ENCODE measurements at regions not wholly inside any gene's neighbourhood (a gene's known extent, or its start where the extent isn't known, plus 50 kb on each side); places are given as distances from the start of the nearest gene placed in this dataset.

DNA sequence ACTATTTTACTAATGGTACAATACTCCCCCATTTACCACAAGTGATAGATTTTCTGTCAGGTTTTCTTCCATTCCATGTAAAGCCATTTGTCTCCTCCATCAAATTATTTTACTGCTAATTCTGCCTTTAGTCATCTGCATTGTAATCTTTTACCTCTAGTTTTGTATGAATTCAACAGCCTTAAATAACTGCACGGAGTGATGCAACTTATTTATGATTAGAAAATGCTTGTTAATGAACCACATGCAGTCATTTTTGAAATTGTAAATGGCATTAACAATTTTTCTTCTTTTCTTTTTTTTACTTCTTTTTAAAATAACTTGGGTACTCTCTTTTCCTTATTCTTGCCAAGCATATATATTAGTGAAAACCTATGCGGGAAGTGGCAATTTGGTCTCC lies 71.5 kb downstream of the RESF1 start:
- H2BK120ac ChIP-seq (ENCODE audit: low read depth, low read length): no peak overlapping the region
- DNase-seq (no peak), ATAC-seq (ENCODE audit: low read depth) (no peak)
- BruUV-seq (replicated peaks): no TSS peak
- H4K20me1 ChIP-seq (ENCODE audit: insufficient read depth, low read length): no peaks in the 10 kb centered on the region
- H2AFZ ChIP-seq (replicated peaks; ENCODE audit: low read length, poor library complexity): no peak overlapping the region
- H3K9me3 ChIP-seq (ENCODE audit: control insufficient read depth, insufficient read depth, low read length): no peaks in the 10 kb centered on the region
- no peaks in the 10 kb centered on the region for H3K36me3 ChIP-seq (ENCODE audit: control insufficient read depth, insufficient read depth, low read length)
- no peak overlapping the region for H2BK15ac ChIP-seq (ENCODE audit: low read depth, low read length)
- ChIA-PET CTCF (no interaction called here), POLR2A (ENCODE audit: unreplicated experiment) (interaction anchor here (0.6 kb wide), 1 partner anchor 404 kb away, joined by 3 read pairs; no protein-coding TSS in a partner anchor)
- H3K4me3 ChIP-seq (ENCODE audit: insufficient read depth, low read depth, low read length): no peak overlapping the region
- H3K79me1 ChIP-seq (ENCODE audit: low read depth in 1 of 2, low read length in 2 of 2): no peaks in the 10 kb centered on the region
- no peaks in the 10 kb centered on the region for H3K4me1 ChIP-seq (ENCODE audit: control insufficient read depth, insufficient read depth, low read length)
- H3K9ac ChIP-seq (ENCODE audit: low read depth, low read length): no peak overlapping the region
- H4K5ac ChIP-seq (ENCODE audit: low read depth, low read length): no peak overlapping the region
- no peaks in the 10 kb centered on the region for H3K9me1 ChIP-seq (ENCODE audit: insufficient read depth, low read length)
- intact Hi-C loops (cut with micrococcal nuclease) (no loop called here), in situ Hi-C loops (cut with MboI; ENCODE audit: low sequenced_read_pairs) (no loop called here), dilution Hi-C loops (cut with HindIII; ENCODE audit: low sequenced_read_pairs, unreplicated experiment) (no loop called here)
- H2AK9ac ChIP-seq (replicated peaks; ENCODE audit: low read depth, low read length, poor library complexity): no peak overlapping the region
- TF ChIP-seq MAZ (IDR thresholded peaks at IDR 0.05; ENCODE audit: borderline replicate concordance, low read depth, low read length): no peak
- TF ChIP-seq CEBPB (IDR thresholded peaks at IDR 0.05; ENCODE audit: low read depth, low read length): no peak
- TF ChIP-seq NFE2L2 (IDR thresholded peaks at IDR 0.05; ENCODE audit: low read depth, low read length): no peak
- TF ChIP-seq MAFK (IDR thresholded peaks at IDR 0.05; ENCODE audit: low read depth, low read length): no peak
- no peak for TF ChIP-seq POLR2A (IDR thresholded peaks at IDR 0.05; ENCODE audit: low read depth, low read length)
- TF ChIP-seq MXI1 (IDR thresholded peaks at IDR 0.05; ENCODE audit: borderline replicate concordance, low read depth, low read length): no peak
- TF ChIP-seq, protein P1, sequence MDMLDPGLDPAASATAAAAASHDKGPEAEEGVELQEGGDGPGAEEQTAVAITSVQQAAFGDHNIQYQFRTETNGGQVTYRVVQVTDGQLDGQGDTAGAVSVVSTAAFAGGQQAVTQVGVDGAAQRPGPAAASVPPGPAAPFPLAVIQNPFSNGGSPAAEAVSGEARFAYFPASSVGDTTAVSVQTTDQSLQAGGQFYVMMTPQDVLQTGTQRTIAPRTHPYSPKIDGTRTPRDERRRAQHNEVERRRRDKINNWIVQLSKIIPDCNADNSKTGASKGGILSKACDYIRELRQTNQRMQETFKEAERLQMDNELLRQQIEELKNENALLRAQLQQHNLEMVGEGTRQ (IDR thresholded peaks at IDR 0.05; ENCODE audit: low read depth, low read length): no peak
- TF ChIP-seq CHD1 (IDR thresholded peaks at IDR 0.05; ENCODE audit: low read depth, low read length): no peak
- TF ChIP-seq, protein P2, sequence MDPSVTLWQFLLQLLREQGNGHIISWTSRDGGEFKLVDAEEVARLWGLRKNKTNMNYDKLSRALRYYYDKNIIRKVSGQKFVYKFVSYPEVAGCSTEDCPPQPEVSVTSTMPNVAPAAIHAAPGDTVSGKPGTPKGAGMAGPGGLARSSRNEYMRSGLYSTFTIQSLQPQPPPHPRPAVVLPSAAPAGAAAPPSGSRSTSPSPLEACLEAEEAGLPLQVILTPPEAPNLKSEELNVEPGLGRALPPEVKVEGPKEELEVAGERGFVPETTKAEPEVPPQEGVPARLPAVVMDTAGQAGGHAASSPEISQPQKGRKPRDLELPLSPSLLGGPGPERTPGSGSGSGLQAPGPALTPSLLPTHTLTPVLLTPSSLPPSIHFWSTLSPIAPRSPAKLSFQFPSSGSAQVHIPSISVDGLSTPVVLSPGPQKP (IDR thresholded peaks at IDR 0.05; ENCODE audit: borderline replicate concordance, low read depth, low read length): no peak
- TF ChIP-seq FOS (IDR thresholded peaks at IDR 0.05; ENCODE audit: low read depth, low read length): no peak
- no peak for TF ChIP-seq RFX5 (IDR thresholded peaks at IDR 0.05; ENCODE audit: low read depth, low read length)
- TF ChIP-seq SMC3 (IDR thresholded peaks at IDR 0.05; ENCODE audit: low read depth, low read length): no peak
- TF ChIP-seq, protein P3, sequence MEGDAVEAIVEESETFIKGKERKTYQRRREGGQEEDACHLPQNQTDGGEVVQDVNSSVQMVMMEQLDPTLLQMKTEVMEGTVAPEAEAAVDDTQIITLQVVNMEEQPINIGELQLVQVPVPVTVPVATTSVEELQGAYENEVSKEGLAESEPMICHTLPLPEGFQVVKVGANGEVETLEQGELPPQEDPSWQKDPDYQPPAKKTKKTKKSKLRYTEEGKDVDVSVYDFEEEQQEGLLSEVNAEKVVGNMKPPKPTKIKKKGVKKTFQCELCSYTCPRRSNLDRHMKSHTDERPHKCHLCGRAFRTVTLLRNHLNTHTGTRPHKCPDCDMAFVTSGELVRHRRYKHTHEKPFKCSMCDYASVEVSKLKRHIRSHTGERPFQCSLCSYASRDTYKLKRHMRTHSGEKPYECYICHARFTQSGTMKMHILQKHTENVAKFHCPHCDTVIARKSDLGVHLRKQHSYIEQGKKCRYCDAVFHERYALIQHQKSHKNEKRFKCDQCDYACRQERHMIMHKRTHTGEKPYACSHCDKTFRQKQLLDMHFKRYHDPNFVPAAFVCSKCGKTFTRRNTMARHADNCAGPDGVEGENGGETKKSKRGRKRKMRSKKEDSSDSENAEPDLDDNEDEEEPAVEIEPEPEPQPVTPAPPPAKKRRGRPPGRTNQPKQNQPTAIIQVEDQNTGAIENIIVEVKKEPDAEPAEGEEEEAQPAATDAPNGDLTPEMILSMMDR (conservative IDR thresholded peaks at IDR 0.05; ENCODE audit: low read depth, low read length): no peak
- no peak for TF ChIP-seq BHLHE40 (IDR thresholded peaks at IDR 0.05; ENCODE audit: low read depth, low read length)
- no peak for TF ChIP-seq RCOR1 (IDR thresholded peaks at IDR 0.05; ENCODE audit: insufficient replicate concordance, low read length)
- no peak for TF ChIP-seq RAD21 (IDR thresholded peaks at IDR 0.05; ENCODE audit: low read length)
- H3K4me2 ChIP-seq (ENCODE audit: low read depth, low read length): no peak overlapping the region
- H3K56ac ChIP-seq (ENCODE audit: extremely low read depth, insufficient read depth, low read length): no peak overlapping the region
- H2AK5ac ChIP-seq (ENCODE audit: low read depth, low read length): no peak overlapping the region
- H3K4ac ChIP-seq (ENCODE audit: low read depth, low read length): no peak overlapping the region
- no peak overlapping the region for H4K8ac ChIP-seq (ENCODE audit: low read depth in 2 of 2, low read length in 2 of 2)
- no peak overlapping the region for H4K91ac ChIP-seq (ENCODE audit: insufficient read depth, low read depth, low read length)
- no peak overlapping the region for H3K23ac ChIP-seq (ENCODE audit: low read depth, low read length)
- H3K18ac ChIP-seq (ENCODE audit: low read depth, low read length): no peak overlapping the region
- H2BK20ac ChIP-seq (ENCODE audit: low read depth, low read length): no peak overlapping the region
- H3K27me3 ChIP-seq (ENCODE audit: control insufficient read depth, insufficient read depth, low read length): peaks cover 7% of the 10 kb centered on the region; the same call in 1 of the 2 replicates
- no CpG with 5 or more reads among the region's 2 CpGs for WGBS, 2 experiments (ENCODE audit: extremely low coverage in 2 of 2, insufficient read length in 1 of 2)
- H2BK5ac ChIP-seq (ENCODE audit: low read depth, low read length, poor library complexity, severe bottlenecking): no peak overlapping the region
- no peak overlapping the region for H3K14ac ChIP-seq (replicated peaks; ENCODE audit: low read depth, low read length)
- H3K27ac ChIP-seq (ENCODE audit: insufficient read depth, low read length): no peak overlapping the region

Measured in IMR-90 (cell line).